HG03457 (cell line): ENCODE measurements at regions not wholly inside any gene's neighbourhood (a gene's known extent, or its start where the extent isn't known, plus 50 kb on each side); places are given as distances from the start of the nearest gene placed in this dataset.

Experiments used
- ATAC-seq: cut with Tn5 transposase; IDR thresholded peaks from one replicate; pipeline ENCODE4 v1.9.1; 2021; ENCODE audit warnings: moderate number of reproducible peaks; ENCODE audit not compliant: unreplicated experiment

GRCh38 chr15:62566248-62566647 is 401.2 kb upstream of the C2CD4B start:
- ATAC-seq = no peak

DNA sequence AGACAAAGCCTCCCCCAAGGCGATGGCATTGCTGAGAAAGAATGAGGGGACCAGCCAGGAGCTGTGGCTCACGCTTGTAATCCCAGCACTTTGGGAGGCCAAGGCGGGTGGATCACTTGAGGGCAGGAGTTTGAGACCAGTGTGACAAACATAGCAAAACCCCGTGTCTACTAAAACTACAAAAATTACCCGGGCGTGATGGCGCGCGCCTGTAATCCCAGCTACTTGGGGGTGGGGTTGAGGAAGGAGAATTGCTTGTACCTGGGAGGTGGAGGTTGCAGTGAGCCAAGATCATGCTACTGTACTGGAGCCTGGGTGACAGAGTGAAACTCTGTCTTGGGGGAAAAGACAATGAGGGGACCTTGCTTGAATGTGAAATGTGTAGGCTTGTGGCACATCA is 402.4 kb upstream of the C2CD4B start:
- no peak for ATAC-seq

DNA sequence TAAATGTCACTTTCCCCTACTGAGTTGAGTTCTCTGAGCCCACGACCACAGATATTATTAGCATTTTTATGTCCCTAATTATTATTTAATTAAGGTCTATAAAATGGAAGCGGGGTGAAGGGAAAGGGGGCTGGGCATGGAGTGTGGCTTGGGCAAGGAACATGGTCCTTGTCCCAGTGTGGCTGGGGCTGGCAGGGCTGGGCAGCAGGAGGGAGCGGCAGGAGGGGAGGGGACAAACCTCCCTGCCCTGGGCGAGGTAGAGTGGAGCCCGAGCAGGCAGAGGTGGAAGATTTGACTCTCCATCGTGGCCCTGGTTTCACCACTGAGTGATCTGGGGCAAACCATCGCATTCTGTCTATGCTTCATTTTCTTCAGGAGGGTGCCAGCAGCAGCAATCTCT is 402.9 kb upstream of the C2CD4B start:
- no peak for ATAC-seq

GRCh38 chr15:62568702-62569101 is 403.6 kb upstream of the C2CD4B start:
- ATAC-seq = no peak

DNA sequence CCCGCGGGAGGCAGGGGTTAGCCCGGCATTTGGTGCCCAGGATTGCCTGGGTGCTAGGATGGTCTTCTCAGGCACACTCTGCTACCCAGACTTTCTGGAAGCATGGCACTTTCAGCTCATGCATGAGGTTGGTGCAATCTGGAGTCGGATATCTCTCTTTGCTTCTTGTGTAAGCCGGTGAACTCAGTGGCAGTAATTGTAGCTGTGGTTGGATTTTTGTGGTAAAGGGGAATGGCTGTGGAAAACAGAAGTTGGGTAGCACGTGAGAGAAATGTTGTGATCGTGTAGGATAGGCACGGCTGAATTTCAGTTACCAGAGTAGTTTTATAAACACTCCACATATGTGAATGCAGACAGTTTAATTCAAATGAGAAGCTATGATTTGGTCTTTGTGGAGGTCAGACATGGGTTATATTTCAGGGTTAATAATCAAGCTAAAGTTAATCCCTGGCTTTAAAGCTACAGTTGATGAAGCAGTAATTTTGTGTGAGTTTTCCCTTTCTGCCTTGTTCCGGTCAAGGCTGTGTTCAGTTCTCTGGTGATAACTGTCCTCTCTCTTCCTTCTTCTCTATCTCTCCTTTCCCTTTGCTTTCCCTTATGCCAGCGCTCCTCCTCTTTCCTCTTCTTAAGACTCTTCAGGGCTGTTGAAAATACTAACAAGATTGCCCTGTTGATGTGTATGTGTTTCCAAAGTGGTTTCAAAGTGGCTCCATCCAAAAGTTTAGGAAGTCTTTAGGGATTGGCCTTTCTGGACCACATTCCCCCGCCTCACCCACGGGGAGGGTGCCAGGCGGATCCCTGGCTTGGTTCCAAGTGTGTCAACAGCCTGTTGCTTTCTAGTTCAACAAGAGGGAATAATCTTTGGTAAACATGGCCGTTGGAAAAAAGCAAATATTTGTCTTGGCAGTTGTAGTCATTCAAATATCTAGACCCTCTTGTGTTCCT is 404.6 kb upstream of the C2CD4B start:
- no peak for ATAC-seq

DNA sequence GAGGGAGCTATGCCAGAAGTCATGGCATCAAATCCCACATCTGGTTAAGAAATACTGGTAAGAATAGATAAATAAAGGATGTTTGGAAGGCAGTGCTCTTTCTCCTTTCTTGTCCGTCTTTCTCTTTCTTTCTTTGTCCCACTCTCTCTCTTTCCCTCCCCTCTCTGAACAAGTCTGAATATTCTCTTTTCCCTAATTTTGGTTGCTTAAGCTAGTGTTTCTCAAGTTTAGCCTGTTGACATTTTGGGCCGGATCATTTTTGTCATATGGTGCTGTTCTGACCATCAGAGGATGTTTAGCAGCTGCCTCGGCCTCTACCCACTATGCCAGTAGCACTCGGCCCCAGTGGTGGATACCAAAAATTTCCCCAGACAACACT is 405.3 kb upstream of the C2CD4B start:
- no peak for ATAC-seq

GRCh38 chr15:62571072-62571471 is 406.0 kb upstream of the C2CD4B start:
- no peak for ATAC-seq

DNA sequence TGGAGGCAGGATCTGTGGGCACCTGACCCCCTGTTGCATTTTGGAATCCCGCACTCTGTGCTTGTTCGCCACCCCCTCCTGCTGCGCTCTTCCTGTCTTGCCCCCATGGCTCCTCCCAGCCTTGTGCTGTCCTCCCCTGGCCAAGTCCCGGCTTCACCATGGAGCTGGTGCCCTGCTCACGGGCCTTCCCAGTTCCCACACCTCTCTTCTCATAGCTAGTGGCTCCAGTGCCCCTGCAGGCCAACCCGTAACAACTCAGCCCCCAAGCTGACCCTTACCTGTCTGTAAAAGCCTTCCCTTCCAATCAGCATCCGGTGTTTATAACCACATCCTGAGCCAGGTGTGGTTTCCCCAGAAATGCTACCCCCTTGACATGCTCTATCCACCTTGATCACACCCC is 407.7 kb upstream of the C2CD4B start:
- ATAC-seq = no peak

DNA sequence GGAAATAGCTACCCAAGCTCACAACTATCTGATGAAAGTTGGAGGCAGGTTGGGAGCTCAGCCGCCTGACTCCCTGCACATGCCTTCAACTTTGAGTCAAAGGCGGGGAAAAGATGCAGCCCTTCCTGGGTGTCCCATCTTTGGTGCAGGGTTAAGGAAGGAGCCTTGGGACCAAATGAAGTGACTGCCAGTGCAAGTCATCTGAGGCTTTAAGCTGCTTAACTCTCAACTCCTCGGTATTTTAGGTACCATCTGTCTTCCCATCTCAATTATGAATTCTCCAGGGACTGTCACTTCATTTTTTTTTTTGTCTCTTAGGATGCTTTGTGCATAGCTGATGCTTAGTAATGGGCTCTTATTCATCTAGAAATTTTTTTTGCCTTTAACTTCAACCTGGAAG is 408.8 kb upstream of the C2CD4B start:
- no peak for ATAC-seq

- ATAC-seq = no peak
Measured at GRCh38 chr15:62578546-62578945, 413.5 kb upstream of the C2CD4B start.

DNA sequence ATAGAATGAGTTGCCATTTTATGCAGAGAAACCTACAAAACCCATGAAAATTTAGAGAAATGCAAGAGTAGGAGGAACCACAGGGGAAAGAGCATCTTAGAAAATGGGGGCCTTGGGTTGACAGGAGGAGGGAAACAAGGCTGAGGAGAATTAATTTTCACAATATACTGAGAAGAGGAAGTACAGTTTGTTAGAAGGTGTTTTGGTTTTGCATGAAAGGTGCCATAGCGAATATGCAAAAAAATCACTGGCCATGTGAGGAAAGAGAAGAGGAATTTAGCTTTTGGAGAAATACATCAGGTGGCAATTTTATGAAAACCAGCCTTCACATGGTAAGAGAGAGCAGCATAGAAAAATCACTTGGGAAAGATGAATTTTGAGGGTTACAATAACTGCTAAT is 413.9 kb upstream of the C2CD4B start:
- no peak for ATAC-seq

- no peak for ATAC-seq
Measured at GRCh38 chr15:62579842-62580241, 414.8 kb upstream of the C2CD4B start.

DNA sequence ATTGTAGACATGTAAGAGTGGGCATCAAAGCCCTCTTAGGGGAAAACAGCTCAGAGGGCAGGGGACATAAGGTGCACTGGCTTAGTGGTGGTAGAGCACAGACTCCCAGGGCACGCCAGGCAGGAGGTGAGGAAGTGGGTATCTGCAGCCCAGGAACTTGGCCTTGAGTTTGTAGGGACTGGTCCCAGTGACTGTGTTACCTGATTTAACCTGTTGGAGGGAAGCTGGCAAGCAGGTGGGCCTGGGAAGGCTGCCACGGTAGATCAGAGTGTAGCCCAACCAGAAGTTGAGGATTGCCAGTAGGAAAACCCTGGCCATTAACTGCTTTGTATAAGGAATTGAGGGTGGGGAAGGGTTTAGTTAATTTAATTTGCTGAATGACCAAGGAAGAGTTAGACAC is 417.5 kb upstream of the C2CD4B start:
- ATAC-seq = no peak

GRCh38 chr15:62584301-62585235 is 419.5 kb upstream of the C2CD4B start:
- ATAC-seq = no peak

DNA sequence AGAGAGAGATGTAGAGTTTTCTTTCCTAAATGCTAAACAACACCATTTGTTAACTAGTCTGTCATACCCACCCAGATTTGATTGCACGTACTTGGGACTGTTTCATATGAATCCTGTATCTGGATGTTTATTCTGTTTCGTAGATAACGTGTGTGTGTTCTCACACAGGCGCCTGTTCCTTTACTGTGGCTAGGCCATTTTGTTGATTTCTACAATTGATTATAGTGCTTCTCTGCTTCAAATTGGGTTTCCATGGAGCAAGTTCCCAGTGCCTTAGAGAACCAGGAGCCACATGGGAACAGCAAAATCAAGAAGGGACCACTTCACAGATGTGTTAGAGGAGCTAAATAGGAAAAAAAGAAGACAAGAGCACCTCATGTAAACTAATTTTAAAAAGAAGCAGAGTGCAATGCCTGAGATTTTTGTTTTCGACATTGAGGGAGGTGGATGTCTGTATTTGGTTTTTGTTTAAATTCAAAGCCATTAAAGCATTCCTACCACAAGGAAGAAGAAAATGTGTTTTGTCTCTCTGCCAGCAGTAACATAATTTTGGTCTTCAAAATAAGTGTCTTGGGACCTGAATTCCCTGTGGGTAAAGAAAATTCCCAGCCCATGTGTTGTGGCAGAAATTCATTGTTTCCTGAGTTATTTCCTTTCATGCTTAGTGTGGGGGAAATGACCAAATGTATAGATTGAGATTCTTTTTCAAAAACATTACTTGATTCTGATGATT is 424.0 kb upstream of the C2CD4B start:
- no peak for ATAC-seq

GRCh38 chr15:62591842-62592838 is 427.1 kb upstream of the C2CD4B start:
- no peak for ATAC-seq

GRCh38 chr15:62592920-62593319 is 427.8 kb upstream of the C2CD4B start:
- no peak for ATAC-seq

- no peak for ATAC-seq
Measured at GRCh38 chr15:62593681-62594399, 428.8 kb upstream of the C2CD4B start.

DNA sequence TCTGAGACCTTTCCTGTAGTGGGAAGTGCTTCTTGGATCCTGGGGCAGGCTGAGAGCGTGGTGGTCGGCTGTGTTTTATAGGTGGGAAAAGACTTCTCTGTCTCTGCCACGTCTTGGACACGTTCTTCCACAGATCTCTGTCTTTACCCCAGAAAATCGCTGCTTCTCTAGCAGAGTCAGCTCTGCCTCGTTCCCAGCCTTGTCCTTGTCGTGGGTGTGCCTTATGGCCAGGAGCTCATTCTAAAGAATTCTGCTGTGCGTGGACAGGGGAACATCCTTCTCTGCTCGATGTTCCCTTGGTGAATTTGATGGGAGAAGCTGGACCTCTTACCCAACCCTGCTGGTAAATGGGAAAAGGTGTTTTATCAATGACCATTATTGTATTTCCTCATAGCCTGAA is 433.1 kb upstream of the C2CD4B start:
- no peak for ATAC-seq
